CD14-positive monocyte (primary cell): ENCODE measurements at regions not wholly inside any gene's neighbourhood (a gene's known extent, or its start where the extent isn't known, plus 50 kb on each side); places are given as distances from the start of the nearest gene placed in this dataset.

ENCODE experiments used
- DNase-seq, 3 donors: peaks; one replicate each; pipeline ENCODE4 v3.0.0-alpha.2; 2011 to 2022
- H2AFZ ChIP-seq: 2 replicates; pipeline ENCODE4 v1.6.0; 2012; ENCODE audit warnings: mild to moderate bottlenecking, low read depth, low read length, inconsistent platforms; ENCODE audit not compliant: insufficient read depth, poor library complexity, severe bottlenecking
- H3K27ac ChIP-seq, 2 donors: 1 replicate in 1 of 2; 2 replicates in 1 of 2; pipeline ENCODE4 v1.5.1; 2012 to 2013; ENCODE audit warnings: low read length in 2 of 2, control low read depth in 1 of 2, inconsistent platforms in 1 of 2, low read depth in 1 of 2, mild to moderate bottlenecking in 1 of 2
- H3K27me3 ChIP-seq, 2 donors: one replicate each; pipeline versions ENCODE4 v1.6.0 to v1.6.1; 2011 to 2013; ENCODE audit warnings: low read length in 2 of 2; ENCODE audit not compliant: control insufficient read depth in 2 of 2, insufficient read depth in 2 of 2
- H3K36me3 ChIP-seq, 2 donors: replicated peaks in 1 of 2; 1 replicate in 1 of 2; 2 replicates in 1 of 2; pipeline versions ENCODE4 v1.5.1 to v1.6.1; 2012 to 2013; ENCODE audit warnings: low read length in 2 of 2, control low read depth in 1 of 2, inconsistent platforms in 1 of 2, mild to moderate bottlenecking in 1 of 2; ENCODE audit not compliant: insufficient read depth in 2 of 2, control insufficient read depth in 1 of 2
- H3K4me1 ChIP-seq, 2 donors: 1 replicate in 1 of 2; 2 replicates in 1 of 2; pipeline versions ENCODE4 v1.5.1 to v1.6.1; 2012 to 2013; ENCODE audit warnings: low read length in 2 of 2, control low read depth in 1 of 2, inconsistent platforms in 1 of 2, mild to moderate bottlenecking in 1 of 2, moderate library complexity in 1 of 2; ENCODE audit not compliant: insufficient read depth in 2 of 2, control insufficient read depth in 1 of 2
- H3K4me2 ChIP-seq: replicated peaks from 2 replicates; pipeline ENCODE3; 2012; ENCODE audit warnings: low read length, moderate library complexity, mild to moderate bottlenecking; ENCODE audit not compliant: poor library complexity, severe bottlenecking; ENCODE audit errors: extremely low read depth
- H3K4me3 ChIP-seq, 3 experiments: fragments of 200-600 bp in 1 of 3; sonication (generic) in 1 of 3; replicated peaks in 1 of 3; 1 replicate in 2 of 3; 2 replicates in 1 of 3; pipeline ENCODE4 v1.5.1; 2011 to 2013; ENCODE audit warnings: low read length in 3 of 3, mild to moderate bottlenecking in 3 of 3, control low read depth in 2 of 3, low read depth in 2 of 3, inconsistent platforms in 1 of 3, moderate library complexity in 1 of 3
- H3K79me2 ChIP-seq: 2 replicates; pipeline ENCODE4 v1.6.0; 2012; ENCODE audit warnings: mild to moderate bottlenecking, control low read depth, inconsistent platforms, low read length, moderate library complexity; ENCODE audit not compliant: insufficient read depth
- H3K9ac ChIP-seq: 2 replicates; pipeline ENCODE4 v1.6.0; 2017; ENCODE audit warnings: low read length, mild to moderate bottlenecking; ENCODE audit not compliant: insufficient read depth, poor library complexity, severe bottlenecking
- H3K9me3 ChIP-seq, 2 donors: replicated peaks in 1 of 2; 1 replicate in 1 of 2; 2 replicates in 1 of 2; pipeline versions ENCODE4 v1.5.1 to v1.6.1; 2012 to 2013; ENCODE audit warnings: low read length in 2 of 2, control low read depth in 1 of 2; ENCODE audit not compliant: control insufficient read depth in 1 of 2, insufficient read depth in 1 of 2
- H4K20me1 ChIP-seq: 2 replicates; pipeline ENCODE4 v1.6.0; 2012; ENCODE audit warnings: mild to moderate bottlenecking, low read length, control low read depth, moderate library complexity; ENCODE audit not compliant: insufficient read depth
- H3K27ac Mint-ChIP-seq, 7 donors: one replicate each; pipeline ENCODE4 v1.8.0; 2020; ENCODE audit warnings: mild to moderate bottlenecking in 7 of 7, mixed read lengths in 7 of 7, moderate library complexity in 6 of 7, inconsistent platforms in 2 of 7
- H3K27me3 Mint-ChIP-seq, 3 donors: one replicate each; pipeline ENCODE4 v1.8.0; 2021 to 2022; ENCODE audit warnings: low read depth in 3 of 3, mild to moderate bottlenecking in 3 of 3, mixed read lengths in 3 of 3, moderate library complexity in 3 of 3, inconsistent platforms in 1 of 3
- H3K36me3 Mint-ChIP-seq, 2 donors: one replicate each; pipeline ENCODE4 v1.8.0; 2020; ENCODE audit warnings: mixed read lengths in 2 of 2, inconsistent platforms in 1 of 2, mild to moderate bottlenecking in 1 of 2
- H3K4me1 Mint-ChIP-seq: one replicate; pipeline ENCODE4 v1.8.0; 2020; ENCODE audit warnings: mild to moderate bottlenecking, mixed read lengths
- H3K4me3 Mint-ChIP-seq, 2 donors: one replicate each; pipeline ENCODE4 v1.8.0; 2020; ENCODE audit warnings: mild to moderate bottlenecking in 2 of 2, mixed read lengths in 2 of 2, moderate library complexity in 1 of 2
- H3K9me3 Mint-ChIP-seq, 7 donors: one replicate each; pipeline ENCODE4 v1.8.0; 2020 to 2022; ENCODE audit warnings: mixed read lengths in 7 of 7, mild to moderate bottlenecking in 6 of 7, moderate library complexity in 6 of 7, inconsistent platforms in 2 of 7
- CTCF ChIP-seq: fragments of 200-600 bp; IDR thresholded peaks from one replicate; pipeline ENCODE4 v1.8.0; 2022; ENCODE audit warnings: antibody characterized with exemption, mild to moderate bottlenecking
- WGBS: methylation state at CpG from one replicate; pipeline ENCODE4 v1.1.5; 2013; ENCODE audit warnings: missing lambda C conversion rate; ENCODE audit not compliant: insufficient coverage; 5-methylcytosine and 5-hydroxymethylcytosine counted together
- intact Hi-C, 2 donors: fragments of 100-400 bp; cut with micrococcal nuclease; formaldehyde crosslinking; loops; one replicate each; pipeline versions ENCODE4 v1.15.0 to v1.15.1; 2023

GRCh38 chr9:135000647-135001245 is 83.0 kb upstream of the FCN1 start:
- H3K27me3 Mint-ChIP-seq = peaks cover 6 to 16% (median 9%) of the 10 kb centered on the region in 3 donors
- WGBS = 33% methylated on average over 1 of the region's 2 CpGs
- intact Hi-C loops = no loop called here

GRCh38 chr9:135001526-135001925 is 83.8 kb upstream of the FCN1 start:
- no peak for DNase-seq
- intact Hi-C loops = no loop called here
- Histone ChIP-seq H2AFZ (no peak overlapping the region), H4K20me1 (no peaks in the 10 kb centered on the region), H3K9me3 (peaks cover 40 to 43% of the 10 kb centered on the region in 2 donors), H3K36me3 (no peaks in the 10 kb centered on the region), H3K4me1 (no peaks in the 10 kb centered on the region), H3K4me3 (no peak overlapping the region), H3K27me3 (no peaks in the 10 kb centered on the region), H3K4me2 (no peak overlapping the region), H3K27ac (no peak overlapping the region), H3K9ac (no peak overlapping the region), H3K79me2 (no peaks in the 10 kb centered on the region)
- no peaks in the 10 kb centered on the region for H3K36me3 Mint-ChIP-seq
- H3K4me3 Mint-ChIP-seq = no peak overlapping the region
- H3K4me1 Mint-ChIP-seq = peaks cover 2% of the 10 kb centered on the region
- no peak overlapping the region for H3K27ac Mint-ChIP-seq
- H3K9me3 Mint-ChIP-seq = peaks cover 28 to 55% (median 45%) of the 10 kb centered on the region in 7 donors
- no peak for TF ChIP-seq CTCF
- 94% methylated on average over 2 of the region's 2 CpGs for WGBS
- peaks cover 7 to 16% (median 8%) of the 10 kb centered on the region in 3 donors for H3K27me3 Mint-ChIP-seq

More at GRCh38 chr9:135000647-135001245, 83.0 kb upstream of the FCN1 start:
- H3K36me3 ChIP-seq = no peaks in the 10 kb centered on the region
- H3K27me3 ChIP-seq = no peaks in the 10 kb centered on the region
- DNase-seq = no peak
- H3K79me2 ChIP-seq = no peaks in the 10 kb centered on the region
- H3K9ac ChIP-seq = no peak overlapping the region
- no peak overlapping the region for H2AFZ ChIP-seq
- no peak overlapping the region for H3K4me2 ChIP-seq
- H3K4me1 ChIP-seq = no peaks in the 10 kb centered on the region
- no peak overlapping the region for H3K27ac ChIP-seq
- H3K4me3 ChIP-seq = no peak overlapping the region
- H3K4me3 Mint-ChIP-seq = no peak overlapping the region
- peaks cover 2% of the 10 kb centered on the region for H3K4me1 Mint-ChIP-seq
- H3K27ac Mint-ChIP-seq = no peak overlapping the region
- TF ChIP-seq CTCF = no peak
- peaks cover 29 to 59% (median 45%) of the 10 kb centered on the region in 7 donors for H3K9me3 Mint-ChIP-seq
- no peaks in the 10 kb centered on the region for H3K36me3 Mint-ChIP-seq
- H3K9me3 ChIP-seq = peaks cover 40 to 43% of the 10 kb centered on the region in 2 donors
- no peaks in the 10 kb centered on the region for H4K20me1 ChIP-seq
